Ovary (tissue), 3 donors: ENCODE measurements at regions not wholly inside any gene's neighbourhood (a gene's known extent, or its start where the extent isn't known, plus 50 kb on each side); places are given as distances from the start of the nearest gene placed in this dataset.

Experiments used
- CTCF ChIP-seq, 3 donors: fragments of 450-650 bp in 2 of 3; fragments of 200-600 bp in 1 of 3; IDR thresholded peaks; one replicate each; pipeline versions ENCODE4 v1.5.1 to v1.8.0; 2016 to 2022; ENCODE audit warnings: antibody characterized with exemption in 3 of 3, mild to moderate bottlenecking in 1 of 3
- POLR2A ChIP-seq: fragments of 450-650 bp; IDR thresholded peaks from one replicate; pipeline ENCODE4 v1.6.1; 2017; ENCODE audit warnings: antibody characterized with exemption, mild to moderate bottlenecking, moderate library complexity
- donor health status: DM: no; HTN: no; CAD: no.

GRCh38 chr14:41130274-41130673 is 476.4 kb upstream of the LRFN5 start:
- TF ChIP-seq POLR2A (no peak), CTCF (IDR thresholded peaks at IDR 0.05) (no peak)
